Hepatocyte (in vitro differentiated cells): ENCODE measurements at regions not wholly inside any gene's neighbourhood (a gene's known extent, or its start where the extent isn't known, plus 50 kb on each side); places are given as distances from the start of the nearest gene placed in this dataset.

ENCODE experiments used
- DNase-seq: peaks from one replicate; pipeline ENCODE4 v3.0.0-alpha.2; 2016; ENCODE audit warnings: low spot score
- H2AFZ ChIP-seq: fragments of 200-600 bp; sonication (generic); 2 replicates; pipeline ENCODE4 v1.6.0; 2016; ENCODE audit warnings: antibody characterized with exemption, mild to moderate bottlenecking
- H3K27ac ChIP-seq: fragments of 200-600 bp; sonication (generic); 2 replicates; pipeline ENCODE4 v1.5.1; 2016; ENCODE audit warnings: mild to moderate bottlenecking
- H3K27me3 ChIP-seq: fragments of 200-600 bp; sonication (generic); 2 replicates; pipeline ENCODE4 v1.6.1; 2016
- H3K36me3 ChIP-seq: fragments of 200-600 bp; sonication (generic); replicated peaks from 2 replicates; pipeline ENCODE4 v1.5.1; 2016; ENCODE audit warnings: low read depth; ENCODE audit not compliant: insufficient read depth
- H3K4me1 ChIP-seq: fragments of 200-600 bp; sonication (generic); 2 replicates; pipeline ENCODE4 v1.5.1; 2016; ENCODE audit warnings: mild to moderate bottlenecking, moderate library complexity; ENCODE audit not compliant: insufficient read depth
- H3K4me2 ChIP-seq: fragments of 200-600 bp; sonication (generic); 2 replicates; pipeline ENCODE4 v1.6.0; 2016
- H3K4me3 ChIP-seq: fragments of 200-600 bp; sonication (generic); 2 replicates; pipeline ENCODE4 v1.5.1; 2016; ENCODE audit warnings: mild to moderate bottlenecking
- H3K79me2 ChIP-seq: fragments of 200-600 bp; sonication (generic); 2 replicates; pipeline ENCODE4 v1.6.0; 2017; ENCODE audit warnings: mild to moderate bottlenecking
- H3K9me2 ChIP-seq: fragments of 200-600 bp; sonication (generic); replicated peaks from 2 replicates; pipeline ENCODE4 v1.6.0; 2017; ENCODE audit warnings: mild to moderate bottlenecking; ENCODE audit not compliant: insufficient read depth
- H3K9me3 ChIP-seq: fragments of 200-600 bp; sonication (generic); 2 replicates; pipeline ENCODE4 v1.5.1; 2016; ENCODE audit warnings: low read depth, mild to moderate bottlenecking
- H4K20me1 ChIP-seq: fragments of 200-600 bp; sonication (generic); 2 replicates; pipeline ENCODE4 v1.6.0; 2016; ENCODE audit warnings: mild to moderate bottlenecking; ENCODE audit not compliant: insufficient read depth, poor library complexity, severe bottlenecking
- CTCF ChIP-seq: fragments of 200-600 bp; sonication (generic); IDR thresholded peaks from 2 replicates; pipeline ENCODE4 v1.5.1; 2016; ENCODE audit warnings: antibody characterized with exemption, mild to moderate bottlenecking; ENCODE audit not compliant: poor library complexity
- EZH2 ChIP-seq: fragments of 200-600 bp; sonication (generic); IDR thresholded peaks from 2 replicates; pipeline ENCODE4 v1.6.1; 2016; ENCODE audit warnings: antibody characterized with exemption, mild to moderate bottlenecking, borderline replicate concordance
- EZH2phosphoT487 ChIP-seq: fragments of 200-600 bp; sonication (generic); IDR thresholded peaks from one replicate; pipeline ENCODE4 v1.6.1; 2018; ENCODE audit warnings: antibody characterized with exemption, mild to moderate bottlenecking, low read depth, moderate library complexity; ENCODE audit not compliant: unreplicated experiment, severe bottlenecking
- WGBS: methylation state at CpG from one replicate; pipeline ENCODE4 v1.1.6; 2016; ENCODE audit warnings: low lambda C conversion rate; ENCODE audit errors: missing lambda C conversion rate; 5-methylcytosine and 5-hydroxymethylcytosine counted together

GRCh38 chr6:18978337-18979128, 591.4 kb downstream of the RNF144B start:
- H4K20me1 ChIP-seq, result no peaks in the 10 kb centered on the region
- no peak overlapping the region for H2AFZ ChIP-seq
- H3K36me3 ChIP-seq, result no peaks in the 10 kb centered on the region
- TF ChIP-seq CTCF, result no peak
- TF ChIP-seq EZH2phosphoT487, result no peak
- no peak for TF ChIP-seq EZH2
- no peak overlapping the region for H3K4me3 ChIP-seq
- DNase-seq, result peak; percentile 68
- H3K9me3 ChIP-seq, result no peaks in the 10 kb centered on the region
- no peak overlapping the region for H3K4me2 ChIP-seq
- H3K4me1 ChIP-seq, result no peaks in the 10 kb centered on the region
- H3K79me2 ChIP-seq, result no peaks in the 10 kb centered on the region
- no peak overlapping the region for H3K27ac ChIP-seq
- no peaks in the 10 kb centered on the region for H3K9me2 ChIP-seq
- WGBS, result 68% methylated on average over 3 of the region's 3 CpGs
- no peaks in the 10 kb centered on the region for H3K27me3 ChIP-seq

GRCh38 chr6:18985061-18985460, 597.9 kb downstream of the RNF144B start:
- H4K20me1 ChIP-seq, result no peaks in the 10 kb centered on the region
- H3K27me3 ChIP-seq, result no peaks in the 10 kb centered on the region
- DNase-seq, result no peak
- H3K9me3 ChIP-seq, result no peaks in the 10 kb centered on the region
- no peaks in the 10 kb centered on the region for H3K36me3 ChIP-seq
- H3K9me2 ChIP-seq, result no peaks in the 10 kb centered on the region
- H3K79me2 ChIP-seq, result no peaks in the 10 kb centered on the region
- no peak for TF ChIP-seq EZH2phosphoT487
- TF ChIP-seq CTCF, result no peak
- TF ChIP-seq EZH2, result no peak
- no peak overlapping the region for H2AFZ ChIP-seq
- H3K27ac ChIP-seq, result no peak overlapping the region
- no peak overlapping the region for H3K4me3 ChIP-seq
- H3K4me2 ChIP-seq, result no peak overlapping the region
- H3K4me1 ChIP-seq, result no peaks in the 10 kb centered on the region
- WGBS, result 90% methylated on average over 8 of the region's 8 CpGs

- Histone ChIP-seq H3K27me3 (no peaks in the 10 kb centered on the region), H3K27ac (no peak overlapping the region), H4K20me1 (no peaks in the 10 kb centered on the region), H3K79me2 (no peaks in the 10 kb centered on the region), H3K4me3 (no peak overlapping the region), H2AFZ (no peak overlapping the region), H3K9me3 (no peaks in the 10 kb centered on the region), H3K4me2 (no peak overlapping the region), H3K9me2 (no peaks in the 10 kb centered on the region), H3K36me3 (no peaks in the 10 kb centered on the region), H3K4me1 (no peaks in the 10 kb centered on the region)
- no peak for DNase-seq
- TF ChIP-seq CTCF, result no peak
- TF ChIP-seq EZH2, result no peak
- TF ChIP-seq EZH2phosphoT487, result no peak
- WGBS, result 91% methylated on average over 2 of the region's 2 CpGs
Measured at GRCh38 chr6:18985996-18986395, 598.8 kb downstream of the RNF144B start.
